Stimulated activated CD4-positive, alpha-beta T cell treated with anti-CD3 and anti-CD28 coated beads, TNF-alpha, amount 100 ng/mL, for 1 hour (primary cell): ENCODE measurements at regions not wholly inside any gene's neighbourhood (a gene's known extent, or its start where the extent isn't known, plus 50 kb on each side); places are given as distances from the start of the nearest gene placed in this dataset.
"Not testable (repeated sequence)": the region's sequence is repeated elsewhere in the genome, so short reads cannot be mapped to it uniquely, and the experiment has no call there.

ENCODE experiments used
- DNase-seq, 3 donors: peaks; one replicate each; pipeline ENCODE4 v3.0.0-alpha.2; 2020; ENCODE audit warnings: low read depth in 3 of 3, low spot score in 1 of 3

- DNase-seq: no peak
Measured at GRCh38 chr1:195763146-195763906, 844.9 kb downstream of the KCNT2 start.

GRCh38 chr1:195761104-195761503 lies 847.1 kb downstream of the KCNT2 start:
- DNase-seq: no peak

- no peak for DNase-seq
Measured at GRCh38 chr1:195756109-195756508, 852.1 kb downstream of the KCNT2 start.

GRCh38 chr1:195754874-195755273 lies 853.4 kb downstream of the KCNT2 start:
- DNase-seq: no peak

GRCh38 chr1:195754303-195754702 lies 853.9 kb downstream of the KCNT2 start:
- DNase-seq: no peak

GRCh38 chr1:195748969-195749368 lies 859.3 kb downstream of the KCNT2 start:
- DNase-seq: no peak

GRCh38 chr1:195745189-195746010 lies 862.8 kb downstream of the KCNT2 start:
- DNase-seq: no peak

GRCh38 chr1:195744256-195744655 lies 864.0 kb downstream of the KCNT2 start:
- no peak for DNase-seq

GRCh38 chr1:195740862-195741261 lies 867.4 kb downstream of the KCNT2 start:
- DNase-seq: no peak

- DNase-seq: no peak
Measured at GRCh38 chr1:195738966-195739650, 869.1 kb downstream of the KCNT2 start.

GRCh38 chr1:195735140-195735539 lies 873.1 kb downstream of the KCNT2 start:
- no peak for DNase-seq

DNA sequence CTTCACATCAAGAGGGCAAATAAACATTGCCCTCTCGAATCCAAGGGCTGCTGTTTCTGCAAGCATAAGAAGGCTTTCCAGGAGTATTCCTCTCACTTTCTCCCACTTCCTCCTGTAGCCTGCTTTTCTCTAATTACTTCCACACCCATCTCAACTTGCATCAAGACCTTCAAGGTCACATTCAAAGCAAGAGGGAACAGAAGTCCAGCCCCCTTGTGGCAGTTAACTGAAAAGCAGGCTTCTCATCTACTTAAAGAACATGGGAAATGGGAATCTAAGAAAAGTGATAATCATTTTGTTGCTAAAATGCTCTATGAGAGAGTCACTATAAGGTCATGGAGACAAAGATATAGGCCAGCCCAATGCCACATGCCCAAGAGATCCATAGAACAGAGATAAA lies 874.4 kb downstream of the KCNT2 start:
- DNase-seq: no peak

DNA sequence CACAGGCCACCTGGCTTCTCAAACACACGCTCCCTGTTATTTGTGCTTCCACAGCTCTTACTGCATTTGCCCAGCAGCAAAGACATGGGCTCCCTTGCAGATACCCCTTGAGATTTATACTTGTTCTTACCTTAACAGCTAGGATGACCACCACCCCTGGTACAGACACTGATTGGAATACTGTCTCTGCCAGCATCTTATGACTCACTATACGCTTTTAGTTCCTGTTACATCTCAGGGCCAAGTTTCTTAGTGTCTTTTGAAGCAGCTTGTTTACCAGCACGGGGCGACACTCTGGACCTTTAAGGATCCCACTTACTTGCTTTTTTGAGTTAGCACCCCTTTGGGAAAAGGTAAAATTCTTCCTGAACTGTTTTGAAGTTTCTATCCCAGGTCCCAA lies 874.8 kb downstream of the KCNT2 start:
- DNase-seq: no peak

GRCh38 chr1:195731385-195731784 lies 876.9 kb downstream of the KCNT2 start:
- no peak for DNase-seq

GRCh38 chr1:195723796-195724194 lies 884.4 kb downstream of the KCNT2 start:
- DNase-seq: no peak

DNA sequence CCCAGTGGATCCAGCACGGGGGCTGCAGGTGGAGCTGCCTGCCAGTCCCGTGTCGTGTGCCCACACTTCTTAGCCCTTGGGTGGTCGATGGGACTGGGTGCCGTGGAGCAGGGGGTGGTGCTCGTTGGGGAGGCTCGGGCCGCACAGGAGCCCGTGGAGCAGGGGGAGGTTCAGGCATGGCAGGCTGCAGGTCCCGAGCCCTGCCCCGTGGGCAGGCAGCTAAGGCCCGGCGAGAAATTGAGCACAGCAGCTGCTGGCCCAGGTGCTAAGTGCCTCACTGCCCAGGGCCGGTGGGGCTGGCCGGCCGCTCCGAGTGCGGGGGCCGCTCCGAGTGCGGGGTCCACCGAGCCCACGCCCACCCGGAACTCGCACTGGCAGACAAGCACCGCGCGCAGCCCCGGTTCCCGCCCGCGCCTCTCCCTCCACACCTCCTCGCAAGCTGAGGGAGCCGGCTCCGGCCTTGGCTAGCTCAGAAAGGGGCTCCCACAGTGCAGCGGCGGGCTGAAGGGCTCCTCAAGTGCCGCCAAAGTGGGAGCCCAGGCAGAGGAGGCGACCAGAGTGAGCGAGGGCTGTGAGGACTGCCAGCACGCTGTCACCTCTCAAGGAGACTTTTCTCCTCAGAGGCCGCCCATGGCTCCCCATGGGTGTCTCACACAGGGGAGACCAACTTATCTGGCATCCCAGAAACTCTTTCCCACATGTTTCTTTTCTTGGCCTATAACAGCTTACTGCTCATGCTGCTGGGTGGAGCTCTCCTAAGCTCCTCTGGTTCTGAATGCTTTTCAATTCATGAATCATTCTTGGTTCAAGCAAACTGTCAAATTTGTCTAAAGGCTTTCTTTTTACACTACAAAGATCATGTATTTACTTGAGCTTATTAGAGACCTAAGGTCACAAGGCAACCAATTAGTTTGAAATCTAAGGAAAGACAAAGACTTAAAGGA lies 885.1 kb downstream of the KCNT2 start:
- not testable (repeated sequence) for DNase-seq

- DNase-seq: not testable (repeated sequence)
Measured at GRCh38 chr1:195722146-195722545, 886.1 kb downstream of the KCNT2 start.

DNA sequence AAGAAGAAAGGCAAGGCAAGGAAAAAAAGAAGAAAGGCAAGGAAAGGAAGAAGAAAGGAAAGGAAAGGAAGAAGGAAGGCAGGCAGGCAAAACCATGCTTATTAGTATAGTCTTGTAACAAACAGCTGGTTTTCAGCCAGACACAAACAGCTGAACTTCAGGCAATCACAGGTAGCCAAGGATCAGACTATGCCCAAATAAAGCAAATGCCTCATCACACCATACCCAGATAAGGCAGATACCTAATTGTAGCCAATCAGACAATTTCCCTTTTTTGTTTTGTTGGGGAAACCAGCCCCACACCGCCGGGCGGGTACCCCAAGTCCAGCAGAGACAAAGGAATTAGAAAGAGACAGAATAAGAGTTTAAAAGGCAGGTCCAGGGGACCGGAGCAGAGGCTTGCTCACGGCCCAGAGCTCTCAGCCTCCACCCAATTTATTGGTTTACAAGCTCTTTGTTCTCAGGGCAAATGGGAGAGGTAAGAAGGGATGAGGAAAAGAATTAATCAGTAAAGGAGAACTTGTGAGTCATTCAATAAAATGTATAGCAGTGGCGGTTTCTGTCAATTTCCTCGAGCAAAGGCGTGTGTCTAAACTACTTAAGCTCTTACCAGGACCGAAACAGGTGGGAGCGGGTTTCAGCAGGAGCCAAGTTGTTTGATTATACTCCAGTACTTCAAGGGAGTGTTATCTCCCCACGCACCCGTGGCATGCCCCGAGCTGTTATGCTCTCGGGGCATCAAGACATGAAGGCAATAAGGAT lies 886.8 kb downstream of the KCNT2 start:
- DNase-seq: no peak

- no peak for DNase-seq
Measured at GRCh38 chr1:195717651-195718050, 890.6 kb downstream of the KCNT2 start.

- no peak for DNase-seq
Measured at GRCh38 chr1:195715652-195716051, 892.6 kb downstream of the KCNT2 start.
